Right atrium auricular region (tissue), 2 donors: ENCODE measurements at regions not wholly inside any gene's neighbourhood (a gene's known extent, or its start where the extent isn't known, plus 50 kb on each side); places are given as distances from the start of the nearest gene placed in this dataset.
"Not testable (repeated sequence)": the region's sequence is repeated elsewhere in the genome, so short reads cannot be mapped to it uniquely, and the experiment has no call there.

Source experiments
- DNase-seq: peaks from one replicate; pipeline ENCODE4 v3.0.0-alpha.2; 2019; ENCODE audit warnings: low spot score
- H3K27ac ChIP-seq, 2 donors: fragments of 200-600 bp; sonication (generic); 1 replicate in 1 of 2; 2 replicates in 1 of 2; pipeline ENCODE4 v1.5.1; 2016 to 2019
- H3K27me3 ChIP-seq, 2 donors: fragments of 200-600 bp; sonication (generic); one replicate each; pipeline versions ENCODE4 v1.5.1 to v1.6.0; 2017 to 2019
- H3K36me3 ChIP-seq: fragments of 200-600 bp; sonication (generic); one replicate; pipeline ENCODE4 v1.5.1; 2016
- H3K4me1 ChIP-seq, 2 donors: fragments of 200-600 bp; sonication (generic); one replicate each; pipeline versions ENCODE4 v1.5.1 to v1.6.0; 2017 to 2019
- H3K4me3 ChIP-seq, 2 donors: fragments of 200-600 bp; sonication (generic); 1 replicate in 1 of 2; 2 replicates in 1 of 2; pipeline ENCODE4 v1.5.1; 2017 to 2019; ENCODE audit warnings: mild to moderate bottlenecking in 1 of 2, moderate library complexity in 1 of 2
- H3K9me3 ChIP-seq, 2 donors: fragments of 200-600 bp; sonication (generic); one replicate each; pipeline ENCODE4 v1.5.1; 2019
- CTCF ChIP-seq, 2 donors: fragments of 200-600 bp; sonication (generic); IDR thresholded peaks; one replicate each; pipeline ENCODE4 v1.5.1; 2019; ENCODE audit warnings: antibody characterized with exemption in 2 of 2

DNA sequence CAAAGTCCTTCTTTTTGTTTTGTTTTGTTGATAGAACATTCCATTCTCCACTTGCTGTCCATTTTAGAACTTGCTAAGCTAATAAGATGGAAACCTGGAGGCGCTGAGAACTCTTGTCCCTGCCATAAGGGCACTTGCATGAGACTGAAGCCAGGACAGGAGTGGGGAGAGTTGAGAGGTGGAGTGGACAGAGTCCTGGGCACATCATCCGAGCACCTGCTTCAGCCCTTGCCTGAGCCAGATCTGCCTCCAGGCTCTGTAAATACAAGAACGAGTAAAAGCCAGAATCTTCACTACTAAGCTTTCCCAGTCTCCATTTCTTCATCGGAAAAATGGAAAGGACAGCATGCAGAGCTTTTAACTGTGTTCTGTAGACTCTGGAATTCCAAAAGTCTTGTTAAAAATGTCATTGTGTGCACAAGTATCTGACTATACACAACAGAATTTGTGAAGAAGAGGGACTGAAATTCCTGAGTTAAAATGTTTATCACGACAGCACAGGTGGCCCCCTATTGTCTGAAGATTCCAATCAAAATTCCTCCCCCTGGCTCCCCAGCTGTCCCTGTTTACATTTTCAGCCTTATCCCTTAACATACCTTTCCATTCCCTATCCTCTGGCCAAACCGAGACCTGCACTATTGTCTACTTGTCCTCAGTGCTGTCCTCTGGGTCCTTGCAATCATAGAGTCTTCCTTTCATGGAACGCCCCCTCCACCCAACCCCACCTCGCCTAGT, 498.2 kb upstream of the TNP1 start:
- no peak for TF ChIP-seq CTCF (IDR thresholded peaks at IDR 0.05)
- no peaks in the 10 kb centered on the region for H3K36me3 ChIP-seq
- no peaks in the 10 kb centered on the region for H3K27me3 ChIP-seq
- H3K4me3 ChIP-seq: no peak overlapping the region
- no peak for DNase-seq
- no peak overlapping the region for H3K27ac ChIP-seq
- peaks cover 0 to 28% of the 10 kb centered on the region in 2 donors for H3K4me1 ChIP-seq
- H3K9me3 ChIP-seq: no peaks in the 10 kb centered on the region

DNA sequence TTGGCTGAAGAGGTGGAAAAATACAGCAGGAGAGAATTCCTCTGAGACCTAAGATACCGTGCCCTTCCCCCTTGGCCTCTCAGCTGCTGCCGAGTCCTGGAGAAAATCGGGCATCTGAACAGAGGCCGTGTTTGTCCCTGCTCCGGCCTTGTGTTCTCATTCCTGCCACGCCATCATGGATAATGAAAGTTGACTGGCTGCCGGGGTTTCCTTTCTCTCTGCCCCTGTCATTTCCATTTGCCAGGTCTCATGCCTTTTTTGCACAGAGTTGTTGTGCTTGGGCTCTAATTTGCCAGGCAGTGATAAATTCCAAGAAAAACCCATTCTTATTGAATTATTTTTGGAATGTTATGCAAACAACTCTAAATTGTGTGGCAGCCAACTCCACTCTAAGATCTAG, 496.9 kb upstream of the TNP1 start:
- no peaks in the 10 kb centered on the region for H3K9me3 ChIP-seq
- DNase-seq: peak; percentile 65
- no peaks in the 10 kb centered on the region for H3K36me3 ChIP-seq
- no peak overlapping the region for H3K4me3 ChIP-seq
- TF ChIP-seq CTCF (IDR thresholded peaks at IDR 0.05): no peak
- peak overlapping the region in 1 of 2 donors; percentile 35 for H3K27ac ChIP-seq
- peaks cover 0 to 19% of the 10 kb centered on the region in 2 donors for H3K4me1 ChIP-seq
- H3K27me3 ChIP-seq: no peaks in the 10 kb centered on the region

- Histone ChIP-seq H3K4me3 (no peak overlapping the region), H3K9me3 (no peaks in the 10 kb centered on the region), H3K4me1 (peaks cover 0 to 13% of the 10 kb centered on the region in 2 donors), H3K36me3 (no peaks in the 10 kb centered on the region), H3K27me3 (no peaks in the 10 kb centered on the region), H3K27ac (no peak overlapping the region)
- DNase-seq: no peak
- TF ChIP-seq CTCF (IDR thresholded peaks at IDR 0.05): no peak
These were observed 496.3 kb upstream of the TNP1 start for GRCh38 chr2:217356142-217356541.

DNA sequence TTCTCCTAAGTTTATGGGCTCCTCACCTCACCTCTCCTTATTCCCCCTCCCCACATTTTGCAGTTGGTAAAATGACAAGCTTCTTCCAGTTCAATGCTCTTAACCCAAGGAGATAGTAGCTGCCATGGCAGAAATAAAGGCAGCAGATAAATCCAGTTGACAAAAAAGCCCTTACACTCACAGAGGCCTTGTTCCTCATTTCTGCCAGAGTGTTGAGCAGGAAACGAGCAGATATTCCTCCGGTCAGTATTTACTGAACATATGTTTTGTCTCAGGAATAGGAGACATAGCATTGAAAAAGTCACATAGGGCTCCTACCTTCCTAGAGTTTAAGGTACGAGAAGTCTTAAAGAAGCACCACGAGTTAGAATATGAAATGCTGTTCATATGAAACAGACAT, 493.7 kb upstream of the TNP1 start:
- Histone ChIP-seq H3K4me3 (no peak overlapping the region), H3K36me3 (no peaks in the 10 kb centered on the region), H3K9me3 (peaks cover 0 to 5% of the 10 kb centered on the region in 2 donors), H3K27me3 (no peaks in the 10 kb centered on the region), H3K4me1 (peaks cover 0 to 4% of the 10 kb centered on the region in 2 donors), H3K27ac (no peak overlapping the region)
- no peak for DNase-seq
- TF ChIP-seq CTCF (IDR thresholded peaks at IDR 0.05): no peak

DNA sequence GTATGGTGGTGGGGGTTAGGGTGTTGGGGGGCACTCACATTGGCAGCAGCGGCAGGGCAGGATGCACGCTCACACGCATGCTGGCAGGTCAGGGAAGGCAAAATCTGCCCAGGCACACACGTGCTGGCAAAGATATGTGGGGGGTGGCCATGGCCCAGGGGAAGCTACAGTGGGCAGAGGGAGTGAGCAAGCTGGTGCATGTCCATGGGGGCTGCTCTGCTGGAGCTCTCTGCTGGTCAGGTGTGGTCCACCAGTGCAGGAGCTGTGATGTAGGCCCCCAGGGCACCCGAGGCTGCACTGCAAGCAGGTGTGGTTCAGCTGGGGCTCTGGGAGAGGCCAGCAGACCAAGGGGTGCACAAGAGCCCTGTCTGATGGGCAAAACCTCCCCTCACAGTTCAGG, 491.5 kb upstream of the TNP1 start:
- Histone ChIP-seq H3K27ac (no peak overlapping the region), H3K4me1 (no peaks in the 10 kb centered on the region), H3K27me3 (no peaks in the 10 kb centered on the region), H3K9me3 (peaks cover 0 to 13% of the 10 kb centered on the region in 2 donors), H3K36me3 (no peaks in the 10 kb centered on the region), H3K4me3 (no peak overlapping the region)
- no peak for DNase-seq
- no peak for TF ChIP-seq CTCF (IDR thresholded peaks at IDR 0.05)

- Histone ChIP-seq H3K4me1 (no peaks in the 10 kb centered on the region), H3K9me3 (peaks cover 0 to 17% of the 10 kb centered on the region in 2 donors), H3K4me3 (no peak overlapping the region), H3K36me3 (no peaks in the 10 kb centered on the region), H3K27me3 (no peaks in the 10 kb centered on the region), H3K27ac (no peak overlapping the region)
- no peak for DNase-seq
- no peak for TF ChIP-seq CTCF (IDR thresholded peaks at IDR 0.05)
These were observed 489.4 kb upstream of the TNP1 start for GRCh38 chr2:217349251-217349650.

DNA sequence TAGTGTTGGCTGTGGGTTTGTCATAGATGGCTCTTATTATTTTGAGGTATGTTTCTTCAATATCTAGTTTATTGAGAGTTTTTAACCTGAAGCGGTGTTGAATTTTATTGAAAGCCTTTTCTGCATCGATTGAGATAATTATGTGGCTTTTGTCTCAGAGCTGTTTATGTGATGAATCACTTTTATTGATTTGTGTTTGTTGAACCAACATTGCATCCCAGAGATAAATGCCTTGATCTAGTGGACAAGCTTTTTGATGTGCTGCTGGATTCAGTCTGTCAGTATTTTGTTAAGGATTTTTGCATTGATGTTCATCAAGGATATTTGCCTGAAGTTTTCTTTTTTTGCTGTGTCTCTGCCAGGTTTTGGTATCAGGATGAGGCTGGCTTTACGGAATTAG, 487.8 kb upstream of the TNP1 start:
- H3K27ac ChIP-seq, H3K4me1 ChIP-seq, DNase-seq, H3K27me3 ChIP-seq, H3K4me3 ChIP-seq, H3K36me3 ChIP-seq: not testable (repeated sequence)
- H3K9me3 ChIP-seq: peaks cover 0 to 17% of the 10 kb centered on the region in 2 donors

DNA sequence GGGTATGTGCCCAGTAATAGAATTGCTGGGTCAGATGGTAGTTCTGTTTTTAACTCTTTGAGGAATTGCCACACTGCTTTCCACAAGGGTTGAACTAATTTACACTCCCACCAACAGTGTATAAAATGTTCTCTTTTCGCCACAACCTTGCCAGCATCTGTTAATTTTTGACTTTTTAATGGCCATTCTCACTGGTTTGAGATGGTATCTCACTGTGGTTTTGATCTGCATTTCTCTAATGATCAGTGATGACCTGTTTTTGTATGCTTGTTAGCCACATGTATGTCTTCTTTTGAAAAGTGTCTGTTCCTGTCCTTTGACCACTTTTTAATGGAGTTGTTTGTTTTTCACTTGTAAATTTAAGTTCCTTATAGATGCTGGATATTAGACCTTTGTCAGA, 486.2 kb upstream of the TNP1 start:
- H3K4me1 ChIP-seq, H3K27me3 ChIP-seq, H3K36me3 ChIP-seq, H3K4me3 ChIP-seq, DNase-seq, H3K27ac ChIP-seq: not testable (repeated sequence)
- H3K9me3 ChIP-seq: peaks cover 0 to 17% of the 10 kb centered on the region in 2 donors
